HG02840 (cell line): ENCODE measurements at regions not wholly inside any gene's neighbourhood (a gene's known extent, or its start where the extent isn't known, plus 50 kb on each side); places are given as distances from the start of the nearest gene placed in this dataset.

Experiments used
- ATAC-seq: cut with Tn5 transposase; IDR thresholded peaks from one replicate; pipeline ENCODE4 v1.9.1; 2021; ENCODE audit warnings: mild to moderate bottlenecking, moderate library complexity, moderate number of reproducible peaks; ENCODE audit not compliant: unreplicated experiment, low FRiP score

GRCh38 chr9:4386819-4387218 is 87.0 kb upstream of the GLIS3 start:
- no peak for ATAC-seq

GRCh38 chr9:4384750-4385149 is 84.9 kb upstream of the GLIS3 start:
- ATAC-seq: no peak

- ATAC-seq: no peak
Measured at GRCh38 chr9:4382722-4383317, 83.0 kb upstream of the GLIS3 start.

DNA sequence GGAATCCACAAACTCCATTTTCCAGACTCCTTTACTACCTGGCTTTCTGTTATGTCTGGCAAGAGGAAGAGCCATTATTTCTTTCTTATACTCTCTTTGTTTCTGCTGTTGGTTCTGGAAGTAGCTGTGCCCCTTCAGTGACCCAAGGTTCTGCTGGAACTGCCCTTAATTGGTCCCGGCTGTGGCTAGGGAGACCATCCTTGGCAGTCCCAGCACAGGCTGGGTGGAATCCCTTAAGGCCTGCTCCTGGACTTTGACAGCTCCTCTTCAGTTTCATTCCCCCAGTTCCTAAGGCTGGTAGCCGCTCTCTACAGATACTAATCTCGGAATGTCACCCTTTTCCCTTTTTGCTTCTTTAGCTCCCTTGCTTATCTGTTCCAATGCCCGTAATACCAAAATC is 81.9 kb upstream of the GLIS3 start:
- no peak for ATAC-seq

- no peak for ATAC-seq
Measured at GRCh38 chr9:4380406-4380805, 80.5 kb upstream of the GLIS3 start.

DNA sequence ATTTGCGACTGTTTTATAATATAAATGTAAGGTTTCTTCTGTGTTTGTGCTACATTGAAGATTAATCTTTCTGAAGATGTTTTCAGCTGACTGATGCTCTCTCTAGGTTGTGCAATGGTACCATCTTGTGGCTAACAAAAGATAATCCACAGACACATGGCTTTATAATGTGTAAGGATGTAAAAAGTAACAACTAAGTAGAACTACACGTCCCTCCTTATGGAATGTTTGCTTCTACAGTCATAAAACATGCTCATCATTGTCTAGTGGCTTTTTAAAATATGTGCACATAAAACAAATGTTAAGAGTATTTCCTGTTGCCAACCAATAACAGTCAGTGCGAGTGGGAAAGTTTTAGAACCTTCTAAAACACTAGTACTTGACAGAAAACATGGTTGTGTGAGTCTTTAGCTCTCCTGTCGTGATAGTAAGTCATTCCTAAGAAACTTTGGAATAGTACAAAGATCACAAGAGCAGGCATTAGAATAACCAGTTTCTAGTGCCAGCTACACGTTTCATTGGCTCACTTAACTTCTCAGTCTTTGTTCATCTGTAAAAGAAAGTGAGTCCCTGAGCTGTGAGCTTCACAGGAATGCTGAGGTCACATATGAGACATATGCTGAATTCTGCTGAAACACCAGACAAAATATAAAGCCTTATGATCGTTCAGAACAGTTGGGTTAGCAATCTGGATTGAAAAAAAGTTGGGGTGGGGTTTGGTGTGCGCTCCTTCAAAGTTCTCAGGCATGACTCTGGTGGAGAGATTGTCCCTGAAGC is 75.7 kb upstream of the GLIS3 start:
- no peak for ATAC-seq

DNA sequence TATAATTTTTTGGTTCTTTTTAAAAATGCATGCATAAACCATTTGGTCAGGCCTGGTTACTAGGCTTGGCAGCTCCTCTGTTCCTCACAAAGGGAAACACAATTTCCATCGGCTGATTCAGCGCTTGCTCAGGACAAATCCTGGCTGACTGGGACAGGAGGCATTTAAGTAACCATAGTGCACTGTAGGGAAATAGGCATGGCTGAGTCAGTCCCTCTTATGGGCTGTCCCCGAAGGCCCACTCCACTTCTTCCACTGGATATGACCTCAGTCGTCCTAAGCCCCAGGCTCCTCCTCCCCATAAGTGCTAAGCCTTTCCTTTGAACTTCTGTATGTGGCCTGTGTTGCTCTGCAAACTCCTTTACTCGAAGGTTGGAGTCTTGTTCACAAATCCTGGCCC is 71.2 kb upstream of the GLIS3 start:
- no peak for ATAC-seq

DNA sequence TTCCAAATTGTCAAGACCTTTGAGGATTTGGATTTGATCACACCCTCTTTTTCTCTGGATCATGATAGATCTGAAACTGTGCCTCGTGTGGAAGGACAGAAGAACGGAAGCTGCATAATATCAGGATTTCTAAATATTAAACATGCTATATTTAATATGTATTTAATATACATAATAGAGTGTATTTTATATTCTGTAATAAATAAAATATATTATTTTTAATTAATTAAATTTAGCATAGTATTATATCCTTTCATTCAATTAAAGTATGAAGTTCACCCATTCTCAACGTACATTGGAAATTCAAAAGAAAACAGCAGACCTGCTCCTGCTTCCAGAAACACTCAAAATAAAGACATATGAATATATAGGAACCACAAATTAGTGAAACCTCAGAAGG is 70.6 kb upstream of the GLIS3 start:
- ATAC-seq: no peak

DNA sequence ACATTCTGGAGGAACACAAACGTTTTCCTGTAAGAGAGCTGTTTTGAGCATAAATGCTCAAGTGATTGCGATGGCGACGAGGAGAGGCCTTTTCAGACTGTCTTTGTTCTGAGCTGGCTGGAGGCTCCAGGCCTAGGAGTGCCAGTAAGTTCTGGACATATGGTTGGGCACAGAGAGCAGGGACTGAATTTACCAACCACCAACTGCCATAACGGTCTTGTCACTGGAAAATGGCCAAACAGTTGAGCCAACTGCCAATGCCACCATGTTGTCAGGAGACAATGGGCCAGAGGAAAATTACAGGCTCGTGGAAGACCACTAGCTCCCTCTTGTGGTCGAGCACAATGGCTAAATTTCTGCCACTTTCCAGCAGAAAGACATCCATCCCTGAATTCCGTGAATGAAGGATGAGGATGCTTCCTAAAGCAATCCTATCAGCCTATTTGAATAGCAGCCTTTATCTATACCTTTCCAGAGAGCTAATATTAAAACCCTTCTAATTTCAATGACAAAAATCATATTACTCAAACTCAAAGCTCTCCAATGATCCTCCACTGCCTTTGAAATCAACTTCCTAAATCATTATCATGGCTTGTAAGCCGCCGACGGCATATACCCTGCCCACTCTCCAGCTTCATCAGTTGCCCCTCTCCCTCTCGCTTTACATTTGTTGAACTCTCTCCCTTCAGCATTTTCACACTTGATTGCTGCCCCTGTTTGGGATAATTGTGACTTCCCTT is 66.9 kb upstream of the GLIS3 start:
- no peak for ATAC-seq

GRCh38 chr9:4365055-4365454 is 65.2 kb upstream of the GLIS3 start:
- ATAC-seq: no peak

GRCh38 chr9:4362281-4362680 is 62.4 kb upstream of the GLIS3 start:
- no peak for ATAC-seq

DNA sequence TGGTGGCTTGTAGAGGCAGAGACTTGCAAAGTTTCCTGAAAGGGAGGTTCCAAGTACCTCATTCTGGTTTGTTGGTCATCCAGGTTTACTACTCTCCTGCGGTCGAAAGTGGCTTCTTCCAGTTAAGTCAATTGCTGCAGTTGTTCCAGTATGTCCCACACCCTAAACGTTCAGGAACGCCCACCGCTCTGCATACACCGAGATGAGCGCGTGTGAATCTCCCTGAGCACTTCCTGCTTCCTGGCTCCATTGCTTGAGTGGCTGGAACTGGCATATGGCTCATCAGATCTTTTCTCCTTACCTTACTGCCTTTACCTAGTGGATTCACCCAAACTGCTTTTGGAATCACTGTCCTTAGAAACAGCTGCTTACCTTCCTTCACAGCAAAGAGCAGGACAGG is 59.1 kb upstream of the GLIS3 start:
- ATAC-seq: no peak

DNA sequence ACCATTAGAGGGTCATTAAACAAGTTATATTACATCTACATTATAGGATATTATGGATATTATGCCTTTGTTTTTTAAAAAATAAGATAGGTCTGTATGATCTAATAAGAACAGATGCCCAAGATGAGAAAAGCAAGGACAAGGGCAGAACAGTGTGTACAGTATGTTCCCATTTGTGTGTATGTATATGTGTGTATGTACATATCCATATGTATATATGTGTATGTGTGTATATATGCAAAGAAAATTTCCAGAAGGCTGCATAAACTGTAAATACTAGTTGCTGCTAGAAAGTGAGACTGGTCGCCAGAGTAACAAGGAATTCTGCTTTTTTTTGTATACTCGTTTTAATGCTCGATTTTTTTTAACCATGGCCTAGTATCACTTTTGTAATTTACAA is 58.1 kb upstream of the GLIS3 start:
- no peak for ATAC-seq

GRCh38 chr9:4356306-4356705 is 56.4 kb upstream of the GLIS3 start:
- ATAC-seq: no peak

- ATAC-seq: no peak
Measured at GRCh38 chr9:4353236-4353635, 53.4 kb upstream of the GLIS3 start.

GRCh38 chr9:4349816-4350418 is 50.0 kb upstream of the GLIS3 start:
- ATAC-seq: no peak
